Esophagus squamous epithelium (tissue), 5 donors: ENCODE measurements at regions not wholly inside any gene's neighbourhood (a gene's known extent, or its start where the extent isn't known, plus 50 kb on each side); places are given as distances from the start of the nearest gene placed in this dataset.
"Not testable (repeated sequence)": the region's sequence is repeated elsewhere in the genome, so short reads cannot be mapped to it uniquely, and the experiment has no call there.

Experiments used
- DNase-seq: peaks from one replicate; lab custom pipeline; 2025; lab: John Stamatoyannopoulos, UW
- H3K27ac ChIP-seq, 4 donors: fragments of 200-600 bp; sonication (generic); one replicate each; pipeline ENCODE4 v1.5.1; 2016 to 2019; ENCODE audit warnings: mild to moderate bottlenecking in 1 of 4
- H3K27me3 ChIP-seq, 4 donors: fragments of 200-600 bp; sonication (generic); 1 replicate in 3 of 4; 2 replicates in 1 of 4; pipeline versions ENCODE4 v1.5.1 to v1.6.0; 2017 to 2021; ENCODE audit warnings: antibody characterized with exemption in 1 of 4
- H3K36me3 ChIP-seq, 3 donors: fragments of 200-600 bp; sonication (generic); one replicate each; pipeline ENCODE4 v1.5.1; 2016 to 2019
- H3K4me1 ChIP-seq, 3 donors: fragments of 200-600 bp; sonication (generic); one replicate each; pipeline ENCODE4 v1.5.1; 2017 to 2019
- H3K4me3 ChIP-seq, 4 donors: fragments of 200-600 bp; sonication (generic); 1 replicate in 3 of 4; 2 replicates in 1 of 4; pipeline ENCODE4 v1.5.1; 2016 to 2019; ENCODE audit warnings: mild to moderate bottlenecking in 2 of 4, moderate library complexity in 1 of 4
- H3K9me3 ChIP-seq, 3 donors: fragments of 200-600 bp; sonication (generic); one replicate each; pipeline ENCODE4 v1.5.1; 2016 to 2019
- POLR2A ChIP-seq, 4 donors: fragments of 450-650 bp; IDR thresholded peaks; one replicate each; pipeline ENCODE4 v1.6.1; 2017; ENCODE audit warnings: antibody characterized with exemption in 4 of 4, mild to moderate bottlenecking in 4 of 4, moderate library complexity in 3 of 4
- WGBS, 2 donors: methylation state at CpG; one replicate each; pipeline ENCODE4 v1.1.5; 2018; 5-methylcytosine and 5-hydroxymethylcytosine counted together
- intact Hi-C: fragments of 100-400 bp; cut with DNase I; formaldehyde crosslinking; loops from one replicate; pipeline ENCODE4 v1.15.0; 2022
- TF ChIP-seq, protein P1 (sequence below), 6 experiments: fragments of 450-650 bp in 4 of 6; fragments of 200-600 bp in 2 of 6; sonication (generic) in 2 of 6; IDR thresholded peaks; one replicate each; pipeline ENCODE4 v1.5.1; 2016 to 2019; ENCODE audit warnings: antibody characterized with exemption in 6 of 6, mild to moderate bottlenecking in 4 of 6, moderate library complexity in 4 of 6
- donor health status: DM: yes; HTN: yes; CAD: no.

DNA sequence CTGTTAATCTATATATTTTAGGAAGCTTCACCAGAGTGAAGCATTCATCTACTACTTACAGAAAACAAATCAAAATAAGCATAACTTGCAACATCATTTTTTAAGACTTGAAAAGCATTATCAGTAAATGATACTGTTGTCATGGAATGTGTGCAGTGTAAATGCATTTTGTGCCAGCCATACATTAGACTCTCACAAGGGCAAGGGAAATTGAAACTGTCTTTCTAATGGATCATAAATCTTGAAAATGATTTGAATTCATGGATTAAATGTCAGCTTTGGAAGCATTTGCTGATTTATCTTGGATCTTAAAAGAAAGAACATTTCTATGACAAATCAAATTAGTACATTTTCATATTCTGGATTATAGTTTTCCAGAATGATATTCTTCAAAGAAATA is 338.3 kb upstream of the SGO1 start:
- no peak overlapping the region for H3K27ac ChIP-seq
- H3K4me1 ChIP-seq: no peaks in the 10 kb centered on the region
- no peak overlapping the region for H3K4me3 ChIP-seq
- DNase-seq: no peak
- no peaks in the 10 kb centered on the region for H3K9me3 ChIP-seq
- intact Hi-C loops: no loop called here
- no peak for TF ChIP-seq POLR2A (IDR thresholded peaks at IDR 0.05)
- TF ChIP-seq, protein P1, sequence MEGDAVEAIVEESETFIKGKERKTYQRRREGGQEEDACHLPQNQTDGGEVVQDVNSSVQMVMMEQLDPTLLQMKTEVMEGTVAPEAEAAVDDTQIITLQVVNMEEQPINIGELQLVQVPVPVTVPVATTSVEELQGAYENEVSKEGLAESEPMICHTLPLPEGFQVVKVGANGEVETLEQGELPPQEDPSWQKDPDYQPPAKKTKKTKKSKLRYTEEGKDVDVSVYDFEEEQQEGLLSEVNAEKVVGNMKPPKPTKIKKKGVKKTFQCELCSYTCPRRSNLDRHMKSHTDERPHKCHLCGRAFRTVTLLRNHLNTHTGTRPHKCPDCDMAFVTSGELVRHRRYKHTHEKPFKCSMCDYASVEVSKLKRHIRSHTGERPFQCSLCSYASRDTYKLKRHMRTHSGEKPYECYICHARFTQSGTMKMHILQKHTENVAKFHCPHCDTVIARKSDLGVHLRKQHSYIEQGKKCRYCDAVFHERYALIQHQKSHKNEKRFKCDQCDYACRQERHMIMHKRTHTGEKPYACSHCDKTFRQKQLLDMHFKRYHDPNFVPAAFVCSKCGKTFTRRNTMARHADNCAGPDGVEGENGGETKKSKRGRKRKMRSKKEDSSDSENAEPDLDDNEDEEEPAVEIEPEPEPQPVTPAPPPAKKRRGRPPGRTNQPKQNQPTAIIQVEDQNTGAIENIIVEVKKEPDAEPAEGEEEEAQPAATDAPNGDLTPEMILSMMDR (IDR thresholded peaks at IDR 0.05): no peak
- H3K27me3 ChIP-seq: no peaks in the 10 kb centered on the region
- no peaks in the 10 kb centered on the region for H3K36me3 ChIP-seq

DNA sequence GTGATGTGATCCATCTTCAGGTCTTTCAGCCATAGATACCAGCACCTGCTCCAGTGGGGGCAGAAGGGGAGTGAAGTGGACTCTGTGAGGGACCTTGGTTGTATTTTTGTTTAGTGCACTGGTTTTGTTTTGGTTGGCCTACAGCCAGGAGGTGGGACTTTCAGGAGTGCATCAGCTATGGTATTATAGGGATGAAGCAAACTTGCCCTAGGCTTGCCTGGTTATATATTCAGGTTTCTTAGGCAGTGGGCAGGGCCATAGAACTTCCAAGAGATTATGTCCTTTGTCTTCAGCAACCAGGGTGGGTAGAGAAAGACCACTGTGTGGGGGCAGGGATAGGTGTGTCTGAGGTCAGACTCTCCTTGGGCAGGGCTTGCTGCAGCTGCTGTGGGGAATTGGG is 337.3 kb upstream of the SGO1 start:
- TF ChIP-seq POLR2A (IDR thresholded peaks at IDR 0.05): no peak
- TF ChIP-seq, protein P1 (IDR thresholded peaks at IDR 0.05): no peak

DNA sequence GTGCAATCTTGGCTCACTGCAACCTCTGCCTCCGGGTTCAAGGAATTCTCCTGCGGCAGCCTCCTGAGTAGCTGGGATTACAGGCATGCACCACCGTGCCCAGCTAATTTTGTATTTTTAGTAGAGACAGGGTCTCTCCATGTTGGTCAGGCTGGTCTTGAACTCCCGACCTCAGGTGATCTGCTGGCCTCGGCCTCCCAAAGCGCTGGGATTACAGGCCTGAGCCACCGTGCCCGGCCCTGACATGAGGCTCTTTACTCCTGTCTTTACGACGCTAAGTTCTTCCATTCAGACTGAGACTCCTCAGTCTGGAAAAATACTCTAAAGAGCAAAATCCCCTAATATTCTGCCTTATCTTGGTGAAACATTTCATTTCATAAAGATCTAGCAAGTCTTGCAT is 331.3 kb upstream of the SGO1 start:
- 94 to 98% methylated on average over 9 to 10 of the region's 10 CpGs for WGBS, 2 donors
- H3K27ac ChIP-seq, H3K36me3 ChIP-seq, H3K4me3 ChIP-seq, H3K9me3 ChIP-seq, DNase-seq, H3K27me3 ChIP-seq, H3K4me1 ChIP-seq, intact Hi-C loops: not testable (repeated sequence)

More for the DNA sequence above, 337.3 kb upstream of the SGO1 start:
- no peaks in the 10 kb centered on the region for H3K4me1 ChIP-seq
- no peak for DNase-seq
- H3K9me3 ChIP-seq: no peaks in the 10 kb centered on the region
- no peaks in the 10 kb centered on the region for H3K27me3 ChIP-seq
- intact Hi-C loops: no loop called here
- no peak overlapping the region for H3K27ac ChIP-seq
- H3K4me3 ChIP-seq: no peak overlapping the region
- H3K36me3 ChIP-seq: no peaks in the 10 kb centered on the region

GRCh38 chr3:20516311-20516710 is 330.3 kb upstream of the SGO1 start:
- Histone ChIP-seq H3K9me3 (no peaks in the 10 kb centered on the region), H3K36me3 (no peaks in the 10 kb centered on the region), H3K27me3 (no peaks in the 10 kb centered on the region), H3K4me1 (no peaks in the 10 kb centered on the region), H3K4me3 (no peak overlapping the region), H3K27ac (no peak overlapping the region)
- TF ChIP-seq POLR2A (IDR thresholded peaks at IDR 0.05): no peak
- TF ChIP-seq, protein P1 (IDR thresholded peaks at IDR 0.05): no peak
- DNase-seq: no peak
- intact Hi-C loops: no loop called here

DNA sequence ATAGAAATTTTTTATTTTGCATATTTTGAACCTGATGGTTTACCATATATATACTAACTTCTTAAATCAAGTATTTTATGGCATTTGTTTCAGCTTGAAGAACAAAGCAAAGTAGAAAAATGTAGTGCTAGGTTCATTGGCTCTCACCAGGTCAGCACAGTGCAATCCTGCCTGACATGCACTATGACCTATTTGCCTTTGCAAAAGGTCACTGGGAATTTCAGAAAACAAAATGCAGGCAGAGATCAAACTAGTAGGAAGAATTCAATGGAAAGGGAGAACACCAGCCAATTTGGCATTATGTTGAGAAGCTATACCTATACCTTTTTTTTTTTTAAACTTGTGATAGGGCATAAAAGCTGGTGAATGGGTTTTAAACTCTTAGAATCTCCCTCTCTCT is 329.8 kb upstream of the SGO1 start:
- Histone ChIP-seq H3K4me3 (no peak overlapping the region), H3K4me1 (no peaks in the 10 kb centered on the region), H3K27me3 (no peaks in the 10 kb centered on the region), H3K27ac (no peak overlapping the region), H3K9me3 (no peaks in the 10 kb centered on the region), H3K36me3 (no peaks in the 10 kb centered on the region)
- DNase-seq: no peak
- intact Hi-C loops: no loop called here
- no peak for TF ChIP-seq POLR2A (IDR thresholded peaks at IDR 0.05)
- TF ChIP-seq, protein P1 (IDR thresholded peaks at IDR 0.05): no peak

DNA sequence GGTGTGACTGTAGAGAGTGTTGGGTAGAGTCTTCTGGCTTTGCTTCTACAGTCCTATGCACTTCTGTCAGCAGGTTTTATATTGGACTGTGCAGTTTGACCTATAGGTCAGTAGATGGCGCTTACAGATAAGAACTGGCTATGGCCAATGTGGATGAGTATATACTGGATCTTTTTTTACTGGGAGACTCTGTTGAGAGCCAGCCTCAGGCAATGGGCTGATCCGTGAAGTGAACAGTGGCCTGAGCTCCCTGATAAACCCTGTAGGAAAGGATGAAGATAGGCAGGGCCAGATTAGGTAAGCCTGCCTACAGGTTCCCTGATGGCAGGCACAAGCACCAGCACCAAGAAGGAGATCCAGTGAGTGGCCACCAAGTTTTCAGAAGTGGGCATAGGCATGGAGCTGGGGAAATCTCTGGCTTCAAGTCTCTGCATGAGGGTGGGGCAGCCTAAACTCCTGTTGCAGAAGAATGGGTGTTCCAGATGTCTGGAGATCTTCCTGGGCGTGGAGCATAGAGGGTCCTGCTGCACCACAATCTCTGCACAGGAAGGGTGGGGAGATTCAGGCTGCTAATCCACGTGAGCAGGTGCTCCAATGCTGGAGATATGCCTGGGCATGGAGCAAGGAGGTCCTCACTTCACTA is 326.0 kb upstream of the SGO1 start:
- H3K36me3 ChIP-seq: no peaks in the 10 kb centered on the region
- intact Hi-C loops: no loop called here
- no peaks in the 10 kb centered on the region for H3K27me3 ChIP-seq
- TF ChIP-seq POLR2A (IDR thresholded peaks at IDR 0.05): no peak
- TF ChIP-seq, protein P1 (IDR thresholded peaks at IDR 0.05): peak in 5 of 6 experiments; percentile 6 to 63 (median 43)
- no peaks in the 10 kb centered on the region for H3K4me1 ChIP-seq
- H3K9me3 ChIP-seq: no peaks in the 10 kb centered on the region
- H3K4me3 ChIP-seq: no peak overlapping the region
- 10 to 37% methylated on average over 2 to 3 of the region's 4 CpGs for WGBS, 2 donors
- DNase-seq: no peak
- H3K27ac ChIP-seq: no peak overlapping the region
